CD4-positive, alpha-beta T cell treated with Interleukin-6 at 100 ng/mL for 8 hours (primary cell): ENCODE measurements at regions not wholly inside any gene's neighbourhood (a gene's known extent, or its start where the extent isn't known, plus 50 kb on each side); places are given as distances from the start of the nearest gene placed in this dataset.

ENCODE experiments used
- DNase-seq: peaks from one replicate; pipeline ENCODE4 v3.0.0-alpha.2; 2020; ENCODE audit warnings: mixed read lengths, low spot score

- no peak for DNase-seq
Observed at GRCh38 chr2:136182315-136182714, 64.4 kb upstream of the CXCR4 start.

GRCh38 chr2:136179602-136179975 is 61.6 kb upstream of the CXCR4 start:
- DNase-seq, result no peak

GRCh38 chr2:136178941-136179601 is 61.1 kb upstream of the CXCR4 start:
- DNase-seq, result no peak

GRCh38 chr2:136175868-136176267 is 57.9 kb upstream of the CXCR4 start:
- no peak for DNase-seq

GRCh38 chr2:136175466-136175865 is 57.5 kb upstream of the CXCR4 start:
- no peak for DNase-seq

- no peak for DNase-seq
Observed at GRCh38 chr2:136173126-136173525, 55.2 kb upstream of the CXCR4 start.

- no peak for DNase-seq
Observed at GRCh38 chr2:136171223-136171622, 53.3 kb upstream of the CXCR4 start.

GRCh38 chr2:136168720-136169119 is 50.8 kb upstream of the CXCR4 start:
- DNase-seq, result no peak

GRCh38 chr2:136167721-136168475 is 49.9 kb upstream of the CXCR4 start:
- DNase-seq, result no peak
